Keratinocyte (primary cell): ENCODE measurements at regions not wholly inside any gene's neighbourhood (a gene's known extent, or its start where the extent isn't known, plus 50 kb on each side); places are given as distances from the start of the nearest gene placed in this dataset.

Source experiments
- DNase-seq: peaks from one replicate; pipeline ENCODE4 v3.0.0-alpha.2; 2011; ENCODE audit warnings: low read depth, missing footprints, low spot score
- FAIRE-seq: peaks from 2 replicates; lab custom pipeline; 2011; peaks lifted over from hg19 to GRCh38; lab: Jason Lieb, UNC
- H2AFZ ChIP-seq: 2 replicates; pipeline ENCODE4 v1.6.0; 2012; ENCODE audit warnings: low read length, control low read depth, inconsistent platforms; ENCODE audit not compliant: control insufficient read depth
- H3K27ac ChIP-seq: 2 replicates; pipeline ENCODE4 v1.5.1; 2011; ENCODE audit warnings: low read length; ENCODE audit not compliant: control insufficient read depth, insufficient read depth
- H3K27me3 ChIP-seq: 3 replicates; pipeline ENCODE4 v1.6.0; 2011; ENCODE audit warnings: low read length; ENCODE audit not compliant: control insufficient read depth, insufficient read depth; ENCODE audit errors: extremely low read depth
- H3K36me3 ChIP-seq, 2 experiments: 2 replicates in 1 of 2; 3 replicates in 1 of 2; pipeline ENCODE4 v1.5.1; 2011; ENCODE audit warnings: low read length in 2 of 2, mild to moderate bottlenecking in 1 of 2; ENCODE audit not compliant: control insufficient read depth in 2 of 2, insufficient read depth in 2 of 2; ENCODE audit errors: extremely low read depth in 1 of 2
- H3K4me1 ChIP-seq: 3 replicates; pipeline ENCODE4 v1.5.1; 2011; ENCODE audit warnings: low read length; ENCODE audit not compliant: control insufficient read depth, insufficient read depth; ENCODE audit errors: extremely low read depth
- H3K4me2 ChIP-seq: 3 replicates; pipeline ENCODE4 v1.6.0; 2011; ENCODE audit warnings: low read depth, low read length; ENCODE audit not compliant: control insufficient read depth, insufficient read depth; ENCODE audit errors: extremely low read depth
- H3K4me3 ChIP-seq, 3 experiments: fragments of 200-600 bp in 1 of 3; sonication (generic) in 1 of 3; 2 replicates in 2 of 3; 3 replicates in 1 of 3; pipeline ENCODE4 v1.5.1; 2011 to 2016; ENCODE audit warnings: low read length in 3 of 3, mild to moderate bottlenecking in 3 of 3, control low read depth in 2 of 3, inconsistent platforms in 1 of 3, low read depth in 1 of 3, mixed read lengths in 1 of 3, mixed run types in 1 of 3, moderate library complexity in 1 of 3; ENCODE audit not compliant: control insufficient read depth in 2 of 3, insufficient read depth in 2 of 3; ENCODE audit errors: extremely low read depth in 1 of 3
- H3K79me2 ChIP-seq: 2 replicates; pipeline ENCODE4 v1.6.0; 2012; ENCODE audit warnings: low read length; ENCODE audit not compliant: control insufficient read depth, insufficient read depth
- H3K9ac ChIP-seq: 3 replicates; pipeline ENCODE4 v1.6.0; 2011; ENCODE audit warnings: low read length; ENCODE audit not compliant: control insufficient read depth, insufficient read depth; ENCODE audit errors: extremely low read depth
- H3K9me1 ChIP-seq: 3 replicates; pipeline ENCODE4 v1.6.0; 2011; ENCODE audit warnings: low read length; ENCODE audit not compliant: control insufficient read depth, insufficient read depth; ENCODE audit errors: extremely low read depth
- H3K9me3 ChIP-seq: 2 replicates; pipeline ENCODE4 v1.5.1; 2012; ENCODE audit warnings: low read depth, low read length; ENCODE audit not compliant: control insufficient read depth
- H4K20me1 ChIP-seq: 3 replicates; pipeline ENCODE4 v1.6.0; 2011; ENCODE audit warnings: low read length; ENCODE audit not compliant: control insufficient read depth, insufficient read depth; ENCODE audit errors: extremely low read depth
- EZH2 ChIP-seq: IDR thresholded peaks from one replicate; pipeline ENCODE4 v1.6.1; 2012; ENCODE audit warnings: inconsistent platforms, mild to moderate bottlenecking, low read length, moderate library complexity
- dilution Hi-C: fragments of 300-500 bp; cut with MboI; formaldehyde crosslinking; loops from one replicate; pipeline ENCODE4 v1.7.0; 2020; ENCODE audit warnings: low sequenced_read_pairs; ENCODE audit not compliant: extremely low pct_ligation_motif_present
- TF ChIP-seq, protein P1 (sequence below), 3 experiments: IDR thresholded peaks in 1 of 3; conservative IDR thresholded peaks in 1 of 3; optimal IDR thresholded peaks in 1 of 3; 2 replicates in 2 of 3; 3 replicates in 1 of 3; pipeline versions ENCODE3 to v1.5.1; 2011; ENCODE audit warnings: low read length in 3 of 3, mild to moderate bottlenecking in 3 of 3, moderate library complexity in 2 of 3, control low read depth in 1 of 3, inconsistent platforms in 1 of 3; ENCODE audit not compliant: insufficient read depth in 2 of 3; ENCODE audit errors: extremely low read depth in 1 of 3

DNA sequence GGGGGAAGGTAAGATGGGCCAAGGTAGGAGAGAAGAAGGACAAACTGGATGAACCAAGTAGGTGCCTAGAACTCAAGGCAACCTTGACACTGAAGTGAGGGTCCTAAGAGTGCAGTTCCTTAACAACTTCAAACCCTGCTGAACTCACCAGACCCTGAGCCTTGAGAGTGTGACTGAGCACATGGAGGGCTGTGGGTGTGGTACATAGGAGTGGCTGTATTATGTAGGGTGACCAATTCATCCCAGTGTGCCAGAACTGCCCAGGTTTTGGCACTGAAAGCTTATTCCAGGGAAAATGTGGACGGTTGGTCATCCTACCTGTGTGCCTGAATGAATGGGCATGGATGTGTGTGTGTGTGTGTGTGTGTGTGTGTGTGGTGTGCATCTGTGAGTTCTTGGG, 281.8 kb downstream of the DHX35 start:
- Histone ChIP-seq H4K20me1 (no peaks in the 10 kb centered on the region), H3K4me2 (no peak overlapping the region), H3K36me3 (no peaks in the 10 kb centered on the region), H3K4me3 (no peak overlapping the region), H3K9me1 (no peaks in the 10 kb centered on the region), H3K79me2 (no peaks in the 10 kb centered on the region), H2AFZ (no peak overlapping the region), H3K9ac (no peak overlapping the region), H3K9me3 (no peaks in the 10 kb centered on the region), H3K4me1 (no peaks in the 10 kb centered on the region), H3K27ac (no peak overlapping the region), H3K27me3 (no peaks in the 10 kb centered on the region)
- dilution Hi-C loops, result no loop called here
- TF ChIP-seq EZH2, result no peak
- TF ChIP-seq, protein P1, sequence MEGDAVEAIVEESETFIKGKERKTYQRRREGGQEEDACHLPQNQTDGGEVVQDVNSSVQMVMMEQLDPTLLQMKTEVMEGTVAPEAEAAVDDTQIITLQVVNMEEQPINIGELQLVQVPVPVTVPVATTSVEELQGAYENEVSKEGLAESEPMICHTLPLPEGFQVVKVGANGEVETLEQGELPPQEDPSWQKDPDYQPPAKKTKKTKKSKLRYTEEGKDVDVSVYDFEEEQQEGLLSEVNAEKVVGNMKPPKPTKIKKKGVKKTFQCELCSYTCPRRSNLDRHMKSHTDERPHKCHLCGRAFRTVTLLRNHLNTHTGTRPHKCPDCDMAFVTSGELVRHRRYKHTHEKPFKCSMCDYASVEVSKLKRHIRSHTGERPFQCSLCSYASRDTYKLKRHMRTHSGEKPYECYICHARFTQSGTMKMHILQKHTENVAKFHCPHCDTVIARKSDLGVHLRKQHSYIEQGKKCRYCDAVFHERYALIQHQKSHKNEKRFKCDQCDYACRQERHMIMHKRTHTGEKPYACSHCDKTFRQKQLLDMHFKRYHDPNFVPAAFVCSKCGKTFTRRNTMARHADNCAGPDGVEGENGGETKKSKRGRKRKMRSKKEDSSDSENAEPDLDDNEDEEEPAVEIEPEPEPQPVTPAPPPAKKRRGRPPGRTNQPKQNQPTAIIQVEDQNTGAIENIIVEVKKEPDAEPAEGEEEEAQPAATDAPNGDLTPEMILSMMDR (optimal IDR thresholded peaks at IDR 0.05 in 1 of 3, IDR thresholded peaks at IDR 0.05 in 1 of 3, conservative IDR thresholded peaks at IDR 0.05 in 1 of 3; ENCODE audit: extremely low read depth in 1 of 3, insufficient read depth in 2 of 3, low read length in 3 of 3), result no peak
- no peak for DNase-seq
- FAIRE-seq, result no peak

DNA sequence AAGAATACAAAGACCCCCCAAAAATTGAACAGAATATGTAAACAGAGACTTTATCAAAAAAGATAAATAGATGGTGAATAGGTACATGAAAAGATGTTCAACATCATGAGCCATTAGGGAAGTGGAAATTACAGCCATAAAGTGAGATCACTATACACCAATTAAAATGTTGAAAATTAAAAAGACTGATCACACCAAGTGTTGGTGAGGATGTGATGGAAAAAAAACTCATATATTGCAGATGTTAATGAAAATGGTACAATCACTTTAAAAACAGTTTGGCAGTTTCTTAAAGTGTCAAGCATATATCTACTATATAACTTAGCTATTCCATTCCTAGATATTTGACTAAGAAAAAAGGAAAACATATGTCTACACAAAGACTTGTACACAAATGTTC, 280.5 kb downstream of the DHX35 start:
- H3K4me1 ChIP-seq, result no peaks in the 10 kb centered on the region
- no peak overlapping the region for H3K4me2 ChIP-seq
- no peaks in the 10 kb centered on the region for H3K9me3 ChIP-seq
- FAIRE-seq, result no peak
- TF ChIP-seq, protein P1 (optimal IDR thresholded peaks at IDR 0.05 in 1 of 3, IDR thresholded peaks at IDR 0.05 in 1 of 3, conservative IDR thresholded peaks at IDR 0.05 in 1 of 3; ENCODE audit: extremely low read depth in 1 of 3, insufficient read depth in 2 of 3, low read length in 3 of 3), result no peak
- TF ChIP-seq EZH2, result no peak
- H2AFZ ChIP-seq, result no peak overlapping the region
- H3K36me3 ChIP-seq, result no peaks in the 10 kb centered on the region
- DNase-seq, result no peak
- H3K27me3 ChIP-seq, result no peaks in the 10 kb centered on the region
- no peak overlapping the region for H3K4me3 ChIP-seq
- H3K27ac ChIP-seq, result no peak overlapping the region
- H4K20me1 ChIP-seq, result no peaks in the 10 kb centered on the region
- H3K9ac ChIP-seq, result no peak overlapping the region
- H3K79me2 ChIP-seq, result no peaks in the 10 kb centered on the region
- H3K9me1 ChIP-seq, result no peaks in the 10 kb centered on the region
- dilution Hi-C loops, result no loop called here
